ENCODE measurements at regions not wholly inside any gene's neighbourhood (a gene's known extent, or its start where the extent isn't known, plus 50 kb on each side); places are given as distances from the start of the nearest gene placed in this dataset.

- CTCF ChIA-PET = no interaction called here
- WGBS (ENCODE audit: insufficient coverage) = no CpG with 5 or more reads among the region's 2 CpGs
- H3K27ac Mint-ChIP-seq = no peak overlapping the region
- Histone ChIP-seq H3K27ac (ENCODE audit: low read length in 2 of 2) (no peak overlapping the region), H2AFZ (ENCODE audit: insufficient read depth, low read depth, low read length, poor library complexity, severe bottlenecking) (no peak overlapping the region), H3K36me3 (replicated peaks in 1 of 2; ENCODE audit: control extremely low read depth in 1 of 2, control insufficient read depth in 1 of 2, extremely low read depth in 1 of 2, insufficient read depth in 2 of 2, low read length in 1 of 2) (no peaks in the 10 kb centered on the region), H3K27me3 (replicated peaks in 1 of 4; ENCODE audit: control extremely low read depth in 1 of 4, control insufficient read depth in 3 of 4, insufficient read depth in 4 of 4, low read length in 3 of 4) (no peaks in the 10 kb centered on the region), H3K4me2 (replicated peaks; ENCODE audit: low read depth, low read length, poor library complexity, severe bottlenecking) (no peak overlapping the region), H3K4me3 (ENCODE audit: control extremely low read depth in 1 of 5, extremely low read depth in 1 of 5, insufficient read depth in 1 of 5, low read depth in 2 of 5, low read length in 4 of 5) (no peak overlapping the region), H3K79me2 (ENCODE audit: control insufficient read depth, insufficient read depth, low read length) (no peaks in the 10 kb centered on the region), H3K9ac (ENCODE audit: low read length) (no peak overlapping the region), H3K9me3 (ENCODE audit: control extremely low read depth in 1 of 3, control insufficient read depth in 2 of 3, insufficient read depth in 1 of 3, low read length in 2 of 3) (no peaks in the 10 kb centered on the region), H3K4me1 (ENCODE audit: control insufficient read depth in 2 of 2, insufficient read depth in 2 of 2, low read length in 2 of 2) (peaks cover 25 to 29% of the 10 kb centered on the region in 2 donors), H4K20me1 (ENCODE audit: control insufficient read depth, insufficient read depth, low read length, poor library complexity, severe bottlenecking) (no peaks in the 10 kb centered on the region)
- intact Hi-C loops (cut with micrococcal nuclease) = no loop called here
- POLR2A ChIA-PET = no interaction called here
- H3K4me3 Mint-ChIP-seq = no peak overlapping the region
- no peaks in the 10 kb centered on the region for H3K9me3 Mint-ChIP-seq (ENCODE audit: insufficient read depth)
- no peaks in the 10 kb centered on the region for H3K27me3 Mint-ChIP-seq
- DNase-seq (no peak), ATAC-seq (ENCODE audit: low read depth) (no peak)
- H3K4me1 Mint-ChIP-seq = peaks cover 28% of the 10 kb centered on the region
- TF ChIP-seq EZH2 (IDR thresholded peaks at IDR 0.05; ENCODE audit: borderline replicate concordance, insufficient read depth, low read depth, low read length, poor library complexity, severe bottlenecking) (no peak), CTCF (IDR thresholded peaks at IDR 0.05) (no peak)
These were observed 120.9 kb downstream of the DLEU7 start for GRCh38 chr13:50722440-50723125.

GRCh38 chr13:50724438-50724837, 119.1 kb downstream of the DLEU7 start:
- H3K27ac Mint-ChIP-seq = no peak overlapping the region

More at GRCh38 chr13:50724438-50724837, 119.1 kb downstream of the DLEU7 start:
- no peaks in the 10 kb centered on the region for H3K9me3 Mint-ChIP-seq (ENCODE audit: insufficient read depth)
- POLR2A ChIA-PET = no interaction called here
- CTCF ChIA-PET = no interaction called here
- DNase-seq (no peak), ATAC-seq (ENCODE audit: low read depth) (no peak)
- intact Hi-C loops (cut with micrococcal nuclease) = no loop called here
- WGBS (ENCODE audit: insufficient coverage) = 100% methylated on average over 3 of the region's 4 CpGs
- Histone ChIP-seq H3K9me3 (ENCODE audit: control extremely low read depth in 1 of 3, control insufficient read depth in 2 of 3, insufficient read depth in 1 of 3, low read length in 2 of 3) (peaks cover 0 to 1% (median 0%) of the 10 kb centered on the region in 3 donors), H3K4me1 (ENCODE audit: control insufficient read depth in 2 of 2, insufficient read depth in 2 of 2, low read length in 2 of 2) (peaks cover 25 to 30% of the 10 kb centered on the region in 2 donors), H3K4me3 (ENCODE audit: control extremely low read depth in 1 of 5, extremely low read depth in 1 of 5, insufficient read depth in 1 of 5, low read depth in 2 of 5, low read length in 4 of 5) (no peak overlapping the region), H3K27ac (ENCODE audit: low read length in 2 of 2) (no peak overlapping the region), H4K20me1 (ENCODE audit: control insufficient read depth, insufficient read depth, low read length, poor library complexity, severe bottlenecking) (no peaks in the 10 kb centered on the region), H3K4me2 (replicated peaks; ENCODE audit: low read depth, low read length, poor library complexity, severe bottlenecking) (no peak overlapping the region), H2AFZ (ENCODE audit: insufficient read depth, low read depth, low read length, poor library complexity, severe bottlenecking) (no peak overlapping the region), H3K79me2 (ENCODE audit: control insufficient read depth, insufficient read depth, low read length) (no peaks in the 10 kb centered on the region), H3K36me3 (replicated peaks in 1 of 2; ENCODE audit: control extremely low read depth in 1 of 2, control insufficient read depth in 1 of 2, extremely low read depth in 1 of 2, insufficient read depth in 2 of 2, low read length in 1 of 2) (no peaks in the 10 kb centered on the region), H3K9ac (ENCODE audit: low read length) (no peak overlapping the region), H3K27me3 (replicated peaks in 1 of 4; ENCODE audit: control extremely low read depth in 1 of 4, control insufficient read depth in 3 of 4, insufficient read depth in 4 of 4, low read length in 3 of 4) (no peaks in the 10 kb centered on the region)
- no peaks in the 10 kb centered on the region for H3K27me3 Mint-ChIP-seq
- H3K4me3 Mint-ChIP-seq = no peak overlapping the region
- H3K4me1 Mint-ChIP-seq = peaks cover 29% of the 10 kb centered on the region
- TF ChIP-seq CTCF (IDR thresholded peaks at IDR 0.05) (no peak), EZH2 (IDR thresholded peaks at IDR 0.05; ENCODE audit: borderline replicate concordance, insufficient read depth, low read depth, low read length, poor library complexity, severe bottlenecking) (no peak)
